HepG2 (cell line): ENCODE measurements at regions not wholly inside any gene's neighbourhood (a gene's known extent, or its start where the extent isn't known, plus 50 kb on each side); places are given as distances from the start of the nearest gene placed in this dataset.

Experiments used
- ATAC-seq: fragments of 200-7000 bp; cut with Tn5 transposase; 3 replicates; pipeline ENCODE4 v1.9.1; 2020; ENCODE audit warnings: mild to moderate bottlenecking, moderate library complexity
- BruUV-seq: library from RNA; stranded (reverse); fragments of 400-500 nt; replicated peaks from 2 replicates; lab custom pipeline; 2021; lab: Mats Ljungman, UMichigan
- CTCF ChIA-PET: fragments of 300-600 bp; formaldehyde crosslinking; extraction: SDS; loops from one replicate; lab custom pipeline; 2021; ENCODE audit warnings: low total read pairs, inconsistent platforms, low intra/inter-chr PET ratio; lab: Yijun Ruan, JAX
- POLR2A ChIA-PET: fragments of 350-600 bp; sonication (Branson Sonifier 250); formaldehyde crosslinking; loops from one replicate; lab custom pipeline; 2020; ENCODE audit warnings: antibody characterized with exemption, inconsistent platforms; lab: Yijun Ruan, JAX
- DNase-seq: peaks from one replicate; pipeline ENCODE4 v3.0.0-alpha.2; 2015; ENCODE audit warnings: low spot score
- FAIRE-seq: peaks from 3 replicates; lab custom pipeline; 2011; peaks lifted over from hg19 to GRCh38; lab: Jason Lieb, UNC
- H2AFZ ChIP-seq: one replicate; pipeline ENCODE4 v1.6.1; 2011; ENCODE audit warnings: low read length, inconsistent platforms
- H3K27ac ChIP-seq: fragments of 300-600 bp; 3 replicates; pipeline ENCODE4 v1.8.0; 2011; ENCODE audit warnings: mixed run types, mild to moderate bottlenecking, mixed read lengths, low read length, inconsistent platforms; ENCODE audit not compliant: insufficient read depth; ENCODE audit errors: extremely low read length
- H3K27me3 ChIP-seq, 2 experiments: fragments of 200-600 bp in 1 of 2; 2 replicates in 1 of 2; 3 replicates in 1 of 2; pipeline versions ENCODE4 v1.6.0 to v1.8.0; 2011; ENCODE audit warnings: low read length in 2 of 2, mild to moderate bottlenecking in 2 of 2, moderate library complexity in 2 of 2, inconsistent platforms in 1 of 2; ENCODE audit not compliant: insufficient read depth in 2 of 2, control insufficient read depth in 1 of 2
- H3K36me3 ChIP-seq, 2 experiments: fragments of 200-600 bp in 1 of 2; replicated peaks in 1 of 2; 2 replicates in 1 of 2; 3 replicates in 1 of 2; pipeline versions ENCODE4 v1.5.1 to v1.8.0; 2011; ENCODE audit warnings: low read length in 2 of 2, inconsistent platforms in 1 of 2; ENCODE audit not compliant: insufficient read depth in 2 of 2, control insufficient read depth in 1 of 2
- H3K4me1 ChIP-seq: 2 replicates; pipeline ENCODE4 v1.5.1; 2012; ENCODE audit warnings: low read length, inconsistent platforms; ENCODE audit not compliant: insufficient read depth
- H3K4me2 ChIP-seq: 2 replicates; pipeline ENCODE4 v1.6.0; 2011; ENCODE audit warnings: low read depth, low read length, inconsistent platforms
- H3K4me3 ChIP-seq, 3 experiments: fragments of 200-600 bp in 1 of 3; sonication (generic), shearing (Covaris generic) in 1 of 3; replicated peaks in 1 of 3; 2 replicates each; pipeline ENCODE4 v1.5.1; 2011 to 2016; ENCODE audit warnings: low read length in 3 of 3, inconsistent platforms in 2 of 3, low read depth in 2 of 3, mild to moderate bottlenecking in 2 of 3, control low read depth in 1 of 3, mixed read lengths in 1 of 3; ENCODE audit not compliant: insufficient read depth in 1 of 3
- H3K79me2 ChIP-seq: one replicate; pipeline ENCODE4 v1.6.1; 2011; ENCODE audit warnings: low read length, inconsistent platforms; ENCODE audit not compliant: insufficient read depth
- H3K9ac ChIP-seq: 2 replicates; pipeline ENCODE4 v1.6.0; 2011; ENCODE audit warnings: mild to moderate bottlenecking, low read depth, low read length, inconsistent platforms; ENCODE audit not compliant: insufficient read depth
- H3K9me3 ChIP-seq: 2 replicates; pipeline ENCODE4 v1.5.1; 2012; ENCODE audit warnings: mild to moderate bottlenecking, low read length
- H4K20me1 ChIP-seq: 2 replicates; pipeline ENCODE4 v1.6.0; 2011; ENCODE audit warnings: inconsistent platforms, mild to moderate bottlenecking, low read length, moderate library complexity; ENCODE audit not compliant: insufficient read depth
- ATF7 ChIP-seq, 2 experiments: fragments of 450-650 bp in 1 of 2; sonication (generic) in 1 of 2; formaldehyde crosslinking in 1 of 2; IDR thresholded peaks; 2 replicates each; pipeline versions ENCODE4 v1.4.0 to v1.6.1; 2016 to 2020; ENCODE audit warnings: antibody characterized with exemption in 1 of 2, mild to moderate bottlenecking in 1 of 2, missing genetic modification reagents in 1 of 2
- CREB1 ChIP-seq, 2 experiments: fragments of 450-650 bp in 1 of 2; IDR thresholded peaks; 2 replicates each; pipeline ENCODE4 v1.6.1; 2016 to 2017; ENCODE audit warnings: control low read depth in 1 of 2, mild to moderate bottlenecking in 1 of 2, missing compliant biosample characterization in 1 of 2, missing genetic modification characterization in 1 of 2
- DPF2 ChIP-seq: sonication (generic); formaldehyde crosslinking; IDR thresholded peaks from 2 replicates; pipeline ENCODE4 v1.4.0; 2020; ENCODE audit warnings: mild to moderate bottlenecking, low read depth, missing genetic modification reagents, borderline replicate concordance
- GTF2F1 ChIP-seq: fragments of 150-350 bp; IDR thresholded peaks from 2 replicates; pipeline ENCODE4 v1.6.1; 2014; ENCODE audit warnings: low read length
- KDM5A ChIP-seq: fragments of 200-600 bp; sonication (generic); IDR thresholded peaks from 2 replicates; pipeline ENCODE4 v1.7.0; 2018; ENCODE audit warnings: antibody characterized with exemption, mild to moderate bottlenecking, low read length, borderline replicate concordance
- KLF11 ChIP-seq: IDR thresholded peaks from 2 replicates; pipeline ENCODE4 v1.6.1; 2016; ENCODE audit warnings: missing compliant biosample characterization
- KLF13 ChIP-seq: sonication (generic); formaldehyde crosslinking; IDR thresholded peaks from 2 replicates; pipeline ENCODE4 v1.4.0; 2020; ENCODE audit warnings: mild to moderate bottlenecking, missing genetic modification reagents
- MAF1 ChIP-seq: sonication (generic); formaldehyde crosslinking; IDR thresholded peaks from 2 replicates; pipeline ENCODE4 v1.5.0; 2020; ENCODE audit warnings: missing genetic modification reagents, borderline replicate concordance
- PCBP1 ChIP-seq: fragments of 200-400 bp; formaldehyde crosslinking; IDR thresholded peaks from 2 replicates; pipeline ENCODE4 v1.6.1; 2017; ENCODE audit warnings: mild to moderate bottlenecking, low read depth, low read length, borderline replicate concordance
- RFX1 ChIP-seq: fragments of 450-650 bp; IDR thresholded peaks from 2 replicates; pipeline ENCODE4 v1.6.1; 2017
- SKIL ChIP-seq: sonication (generic); formaldehyde crosslinking; IDR thresholded peaks from 2 replicates; pipeline ENCODE4 v1.8.0; 2022; ENCODE audit warnings: missing genetic modification reagents, mild to moderate bottlenecking, moderate library complexity, borderline replicate concordance
- TAF15 ChIP-seq: fragments of 200-400 bp; formaldehyde crosslinking; IDR thresholded peaks from one replicate; pipeline ENCODE4 v1.6.1; 2018; ENCODE audit warnings: mild to moderate bottlenecking, low read depth, low read length; ENCODE audit not compliant: poor library complexity, severe bottlenecking
- ZNF136 ChIP-seq: sonication (generic); formaldehyde crosslinking; IDR thresholded peaks from 2 replicates; pipeline ENCODE4 v1.8.1; 2022; ENCODE audit warnings: low read depth, mild to moderate bottlenecking, moderate library complexity, missing genetic modification reagents
- ZNF251 ChIP-seq: sonication (generic); formaldehyde crosslinking; IDR thresholded peaks from 2 replicates; pipeline ENCODE4 v1.9.0; 2021; ENCODE audit warnings: mild to moderate bottlenecking, missing genetic modification reagents
- ZNF354B ChIP-seq: sonication (generic); formaldehyde crosslinking; IDR thresholded peaks from 2 replicates; pipeline ENCODE4 v1.8.0; 2022; ENCODE audit warnings: mild to moderate bottlenecking, missing genetic modification reagents
- ZNF558 ChIP-seq: sonication (generic); formaldehyde crosslinking; IDR thresholded peaks from 2 replicates; pipeline ENCODE4 v1.9.0; 2022; ENCODE audit warnings: mild to moderate bottlenecking, missing genetic modification reagents, borderline replicate concordance
- ZNF577 ChIP-seq: sonication (generic); formaldehyde crosslinking; IDR thresholded peaks from 2 replicates; pipeline ENCODE4 v1.4.0; 2020; ENCODE audit warnings: mild to moderate bottlenecking, low read depth, missing genetic modification reagents, borderline replicate concordance
- ZNF841 ChIP-seq: sonication (generic); formaldehyde crosslinking; IDR thresholded peaks from 2 replicates; pipeline ENCODE4 v1.8.1; 2023; ENCODE audit warnings: missing genetic modification reagents, borderline replicate concordance
- WGBS: methylation state at CpG from one replicate; pipeline ENCODE4 v1.1.6; 2017; ENCODE audit warnings: low lambda C conversion rate; 5-methylcytosine and 5-hydroxymethylcytosine counted together
- in situ Hi-C: cut with HindIII; loops from 2 replicates; pipeline ENCODE4 v1.10.0; 2017; ENCODE audit warnings: low pct_unique_long_range_greater_than_20kb; ENCODE audit not compliant: extremely low pct_ligation_motif_present
- intact Hi-C: fragments of 100-400 bp; cut with micrococcal nuclease; formaldehyde crosslinking; loops from one replicate; pipeline ENCODE4 v1.10.0; 2022; ENCODE audit not compliant: unreplicated experiment

GRCh38 chr7:48718731-48719378 lies 205.5 kb upstream of the CDC14C start:
- ATAC-seq (no peak), FAIRE-seq (no peak), DNase-seq (no peak)
- H3K27me3 ChIP-seq = no peaks in the 10 kb centered on the region
- POLR2A ChIA-PET = no interaction called here
- no peak overlapping the region for H3K27ac ChIP-seq
- in situ Hi-C loops (no loop called here), intact Hi-C loops (no loop called here)
- H2AFZ ChIP-seq = no peak overlapping the region
- WGBS = 0% methylated on average over 2 of the region's 2 CpGs
- no peaks in the 10 kb centered on the region for H3K36me3 ChIP-seq
- H3K9ac ChIP-seq = no peak overlapping the region
- H3K4me1 ChIP-seq = no peaks in the 10 kb centered on the region
- H3K79me2 ChIP-seq = no peaks in the 10 kb centered on the region
- H3K4me2 ChIP-seq = no peak overlapping the region
- no peak overlapping the region for H3K4me3 ChIP-seq
- TF ChIP-seq ZNF577 (CRISPR knock-in tag) (no peak), ZNF354B (CRISPR knock-in tag) (no peak), CREB1 (IDR thresholded peaks at IDR 0.05) (no peak), CREB1 (CRISPR knock-in tag; IDR thresholded peaks at IDR 0.05) (no peak), ZNF841 (CRISPR knock-in tag) (no peak), TAF15 (no peak), ZNF558 (CRISPR knock-in tag) (no peak), DPF2 (no peak)
- no TSS peak for BruUV-seq
- H3K9me3 ChIP-seq = peaks cover 18% of the 10 kb centered on the region
- CTCF ChIA-PET = no interaction called here
- no peaks in the 10 kb centered on the region for H4K20me1 ChIP-seq

- no peak overlapping the region for H3K4me2 ChIP-seq
- no peaks in the 10 kb centered on the region for H3K36me3 ChIP-seq
- no peaks in the 10 kb centered on the region for H3K4me1 ChIP-seq
- in situ Hi-C loops = no loop called here
- H3K27me3 ChIP-seq = no peaks in the 10 kb centered on the region
- H3K27ac ChIP-seq = no peak overlapping the region
- no peak for DNase-seq
- H4K20me1 ChIP-seq = no peaks in the 10 kb centered on the region
- no peaks in the 10 kb centered on the region for H3K79me2 ChIP-seq
- no peak overlapping the region for H3K4me3 ChIP-seq
- CTCF ChIA-PET = no interaction called here
- H3K9ac ChIP-seq = no peak overlapping the region
- intact Hi-C loops = no loop called here
- POLR2A ChIA-PET = no interaction called here
- no peak overlapping the region for H2AFZ ChIP-seq
- BruUV-seq = no TSS peak
- no peak for ATAC-seq
- no peak for FAIRE-seq
- 11% methylated on average over 3 of the region's 3 CpGs for WGBS
- H3K9me3 ChIP-seq = peaks cover 40% of the 10 kb centered on the region
- no peak for TF ChIP-seq KDM5A
- TF ChIP-seq RFX1 = no peak
- TF ChIP-seq MAF1 (CRISPR knock-in tag) = no peak
- no peak for TF ChIP-seq GTF2F1
- no peak for TF ChIP-seq PCBP1
- TF ChIP-seq ATF7 (IDR thresholded peaks at IDR 0.05) = peak; percentile 97
- TF ChIP-seq ATF7 (CRISPR knock-in tag; IDR thresholded peaks at IDR 0.05) = no peak
- peak; percentile 93 for TF ChIP-seq CREB1 (IDR thresholded peaks at IDR 0.05)
- TF ChIP-seq CREB1 (CRISPR knock-in tag; IDR thresholded peaks at IDR 0.05) = no peak
- TF ChIP-seq KLF13 (CRISPR knock-in tag) = no peak
- no peak for TF ChIP-seq SKIL (CRISPR knock-in tag)
- TF ChIP-seq ZNF251 (CRISPR knock-in tag) = no peak
- TF ChIP-seq ZNF136 = no peak
- TF ChIP-seq KLF11 (CRISPR knock-in tag) = no peak
These were observed 195.5 kb upstream of the CDC14C start for GRCh38 chr7:48728799-48729198.
